ENCODE measurements at regions not wholly inside any gene's neighbourhood (a gene's known extent, or its start where the extent isn't known, plus 50 kb on each side); places are given as distances from the start of the nearest gene placed in this dataset.

- TF ChIP-seq, protein P1, sequence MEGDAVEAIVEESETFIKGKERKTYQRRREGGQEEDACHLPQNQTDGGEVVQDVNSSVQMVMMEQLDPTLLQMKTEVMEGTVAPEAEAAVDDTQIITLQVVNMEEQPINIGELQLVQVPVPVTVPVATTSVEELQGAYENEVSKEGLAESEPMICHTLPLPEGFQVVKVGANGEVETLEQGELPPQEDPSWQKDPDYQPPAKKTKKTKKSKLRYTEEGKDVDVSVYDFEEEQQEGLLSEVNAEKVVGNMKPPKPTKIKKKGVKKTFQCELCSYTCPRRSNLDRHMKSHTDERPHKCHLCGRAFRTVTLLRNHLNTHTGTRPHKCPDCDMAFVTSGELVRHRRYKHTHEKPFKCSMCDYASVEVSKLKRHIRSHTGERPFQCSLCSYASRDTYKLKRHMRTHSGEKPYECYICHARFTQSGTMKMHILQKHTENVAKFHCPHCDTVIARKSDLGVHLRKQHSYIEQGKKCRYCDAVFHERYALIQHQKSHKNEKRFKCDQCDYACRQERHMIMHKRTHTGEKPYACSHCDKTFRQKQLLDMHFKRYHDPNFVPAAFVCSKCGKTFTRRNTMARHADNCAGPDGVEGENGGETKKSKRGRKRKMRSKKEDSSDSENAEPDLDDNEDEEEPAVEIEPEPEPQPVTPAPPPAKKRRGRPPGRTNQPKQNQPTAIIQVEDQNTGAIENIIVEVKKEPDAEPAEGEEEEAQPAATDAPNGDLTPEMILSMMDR (IDR thresholded peaks at IDR 0.05; ENCODE audit: insufficient read depth, low read depth, low read length) = no peak
- TF ChIP-seq EZH2 (IDR thresholded peaks at IDR 0.05; ENCODE audit: insufficient read depth, low read length) = no peak
Measured at GRCh38 chr7:153091477-153091876, 331.9 kb downstream of the ACTR3B start.
